ENCODE measurements at regions not wholly inside any gene's neighbourhood (a gene's known extent, or its start where the extent isn't known, plus 50 kb on each side); places are given as distances from the start of the nearest gene placed in this dataset.

DNA sequence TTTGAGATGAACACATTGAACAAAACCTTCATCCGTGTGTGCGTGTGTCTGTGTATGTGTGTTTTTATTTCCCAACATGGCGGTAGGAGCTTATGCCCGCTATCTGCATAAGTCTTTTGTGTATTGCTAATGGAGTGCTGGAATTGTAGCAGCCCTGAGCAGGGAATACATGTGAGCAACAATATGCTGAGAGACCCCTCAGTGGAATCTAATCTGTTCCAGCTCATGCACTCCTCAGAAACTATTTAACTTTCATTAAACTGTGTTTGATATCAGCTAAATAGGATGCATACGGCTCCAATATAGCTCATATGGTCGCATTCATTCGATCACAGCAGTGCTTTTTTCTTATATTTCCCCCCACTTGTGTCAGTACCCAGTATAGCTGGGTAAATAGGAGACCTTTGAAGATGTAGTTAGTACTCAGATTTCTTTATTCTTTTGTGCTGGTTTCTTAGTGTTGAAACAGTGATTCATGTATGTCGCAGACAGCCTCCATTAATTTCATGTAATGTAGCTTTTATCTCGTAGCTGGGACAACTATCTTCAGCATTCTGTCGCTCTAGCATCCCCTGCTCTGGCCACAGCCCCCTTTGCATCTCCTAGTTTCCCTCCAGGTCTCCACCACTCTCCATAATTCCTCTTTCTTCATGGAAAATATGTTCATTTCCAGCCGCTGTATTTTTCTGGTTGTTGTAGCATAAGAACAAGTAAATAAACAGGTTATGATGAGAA lies 891.2 kb downstream of the BCL11A start:
- DNase-seq, result no peak
- Mint-ChIP-seq H3K27me3 (ENCODE audit: low read depth) (no peaks in the 10 kb centered on the region), H3K4me3 (no peak overlapping the region), H3K4me1 (ENCODE audit: low read depth) (no peaks in the 10 kb centered on the region), H3K36me3 (ENCODE audit: insufficient read depth) (no peaks in the 10 kb centered on the region), H3K9me3 (no peaks in the 10 kb centered on the region)
- ATAC-seq, result no peak

- no peaks in the 10 kb centered on the region for H3K4me1 Mint-ChIP-seq (ENCODE audit: low read depth)
- no peak overlapping the region for H3K4me3 Mint-ChIP-seq
- no peaks in the 10 kb centered on the region for H3K36me3 Mint-ChIP-seq (ENCODE audit: insufficient read depth)
- no peaks in the 10 kb centered on the region for H3K27me3 Mint-ChIP-seq (ENCODE audit: low read depth)
- no peak for DNase-seq
- ATAC-seq, result no peak
- no peaks in the 10 kb centered on the region for H3K9me3 Mint-ChIP-seq
These were observed 893.2 kb downstream of the BCL11A start for GRCh38 chr2:59660262-59660661.

DNA sequence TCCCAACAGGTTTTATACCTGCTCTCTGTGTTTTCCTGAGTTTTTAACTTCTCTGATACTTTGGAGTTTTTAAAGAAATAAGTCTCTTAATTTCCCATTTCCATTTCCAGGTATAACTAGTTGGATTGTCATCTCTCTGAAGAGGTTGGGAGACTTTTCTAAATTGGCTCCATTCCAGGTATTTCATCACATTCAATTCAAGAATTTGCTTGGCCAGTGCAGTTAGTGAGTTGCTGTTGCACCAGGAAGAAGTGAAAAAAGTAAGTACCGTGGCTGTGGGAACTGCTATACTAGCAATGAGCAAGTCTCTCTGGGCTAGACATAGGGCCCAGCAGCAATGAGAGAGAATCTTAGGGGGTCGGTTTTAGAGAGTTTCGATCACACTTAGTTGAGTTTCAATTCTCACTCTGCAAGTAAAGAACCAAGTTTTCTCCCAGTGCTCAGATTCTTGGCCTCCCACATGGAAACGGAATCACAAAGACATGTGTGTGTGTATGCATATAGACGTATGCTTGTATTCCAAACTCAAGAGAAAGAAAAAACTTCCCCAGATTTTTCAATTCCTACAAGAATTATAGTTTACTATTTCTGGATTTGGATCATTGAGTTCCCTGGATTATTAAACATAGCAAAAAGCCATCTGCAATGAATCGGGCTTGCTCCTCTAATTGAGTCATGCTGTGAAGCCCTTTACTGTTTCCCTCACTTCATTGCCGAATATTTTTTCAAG lies 894.4 kb downstream of the BCL11A start:
- Mint-ChIP-seq H3K27me3 (ENCODE audit: low read depth) (no peaks in the 10 kb centered on the region), H3K36me3 (ENCODE audit: insufficient read depth) (no peaks in the 10 kb centered on the region), H3K4me1 (ENCODE audit: low read depth) (no peaks in the 10 kb centered on the region), H3K4me3 (no peak overlapping the region), H3K9me3 (no peaks in the 10 kb centered on the region)
- ATAC-seq, result no peak
- DNase-seq, result no peak

- Mint-ChIP-seq H3K9me3 (no peaks in the 10 kb centered on the region), H3K4me3 (no peak overlapping the region), H3K36me3 (ENCODE audit: insufficient read depth) (no peaks in the 10 kb centered on the region), H3K27me3 (ENCODE audit: low read depth) (no peaks in the 10 kb centered on the region), H3K4me1 (ENCODE audit: low read depth) (no peaks in the 10 kb centered on the region)
- DNase-seq, result no peak
- ATAC-seq, result no peak
These were observed 897.6 kb downstream of the BCL11A start for GRCh38 chr2:59655809-59656208.

DNA sequence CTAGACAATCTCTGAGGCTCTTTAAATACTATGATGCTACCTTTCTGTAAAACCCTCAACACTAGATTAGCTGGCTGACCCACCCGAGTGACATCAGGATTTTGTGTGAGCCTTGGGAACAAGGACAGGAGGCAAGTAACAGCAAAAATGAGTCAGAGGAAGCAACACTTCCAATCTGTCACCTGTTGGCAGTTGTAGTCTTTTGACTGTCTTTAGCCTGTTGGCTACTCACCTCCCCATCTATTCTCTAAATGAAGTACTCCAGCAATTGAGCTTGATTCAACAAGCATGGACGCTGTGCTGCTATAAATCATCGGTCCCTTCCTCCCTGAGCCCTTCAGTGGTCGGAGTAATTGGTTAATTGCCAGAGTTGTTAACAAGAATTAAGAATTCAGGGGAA lies 898.7 kb downstream of the BCL11A start:
- no peak for DNase-seq
- H3K27me3 Mint-ChIP-seq (ENCODE audit: low read depth), result no peaks in the 10 kb centered on the region
- H3K4me3 Mint-ChIP-seq, result no peak overlapping the region
- no peaks in the 10 kb centered on the region for H3K36me3 Mint-ChIP-seq (ENCODE audit: insufficient read depth)
- no peaks in the 10 kb centered on the region for H3K4me1 Mint-ChIP-seq (ENCODE audit: low read depth)
- H3K9me3 Mint-ChIP-seq, result no peaks in the 10 kb centered on the region
- ATAC-seq, result no peak

DNA sequence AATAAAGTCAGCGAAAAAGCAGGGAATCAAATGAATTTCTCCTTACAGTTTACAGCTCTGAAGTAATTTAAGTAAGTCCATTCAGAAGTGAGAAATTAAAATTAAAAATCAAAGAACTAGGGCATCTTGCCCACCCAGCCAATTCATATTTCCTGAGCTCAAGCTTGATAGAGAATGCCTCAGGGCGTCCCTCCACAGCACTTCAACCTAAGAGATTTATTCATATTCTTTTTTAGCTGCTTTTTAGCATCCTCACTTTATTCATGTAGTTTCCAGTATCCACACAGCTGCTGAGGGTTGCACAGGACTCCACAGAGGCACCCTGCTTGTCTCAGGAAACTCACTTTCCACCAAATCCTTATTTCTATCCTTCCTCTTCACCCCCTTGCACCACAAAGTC lies 900.3 kb downstream of the BCL11A start:
- ATAC-seq, result no peak

GRCh38 chr2:59630789-59631188 lies 922.7 kb downstream of the BCL11A start:
- no peaks in the 10 kb centered on the region for H3K27me3 Mint-ChIP-seq (ENCODE audit: low read depth)
- peaks cover 16% of the 10 kb centered on the region for H3K9me3 Mint-ChIP-seq

More for the DNA sequence above, 900.3 kb downstream of the BCL11A start:
- no peak for DNase-seq
- no peaks in the 10 kb centered on the region for H3K27me3 Mint-ChIP-seq (ENCODE audit: low read depth)
- H3K36me3 Mint-ChIP-seq (ENCODE audit: insufficient read depth), result no peaks in the 10 kb centered on the region
- H3K4me3 Mint-ChIP-seq, result no peak overlapping the region
- H3K9me3 Mint-ChIP-seq, result no peaks in the 10 kb centered on the region
- no peaks in the 10 kb centered on the region for H3K4me1 Mint-ChIP-seq (ENCODE audit: low read depth)

GRCh38 chr2:59627599-59627998 lies 925.9 kb downstream of the BCL11A start:
- no peak overlapping the region for H3K4me3 Mint-ChIP-seq
- H3K4me1 Mint-ChIP-seq (ENCODE audit: low read depth), result no peaks in the 10 kb centered on the region
- peaks cover 16% of the 10 kb centered on the region for H3K9me3 Mint-ChIP-seq
- DNase-seq (no peak), ATAC-seq (no peak)
- no peaks in the 10 kb centered on the region for H3K27me3 Mint-ChIP-seq (ENCODE audit: low read depth)
- no peaks in the 10 kb centered on the region for H3K36me3 Mint-ChIP-seq (ENCODE audit: insufficient read depth)

More at GRCh38 chr2:59630789-59631188, 922.7 kb downstream of the BCL11A start:
- Mint-ChIP-seq H3K4me3 (no peak overlapping the region), H3K4me1 (ENCODE audit: low read depth) (no peaks in the 10 kb centered on the region), H3K36me3 (ENCODE audit: insufficient read depth) (no peaks in the 10 kb centered on the region)
- DNase-seq, result no peak
- no peak for ATAC-seq

DNA sequence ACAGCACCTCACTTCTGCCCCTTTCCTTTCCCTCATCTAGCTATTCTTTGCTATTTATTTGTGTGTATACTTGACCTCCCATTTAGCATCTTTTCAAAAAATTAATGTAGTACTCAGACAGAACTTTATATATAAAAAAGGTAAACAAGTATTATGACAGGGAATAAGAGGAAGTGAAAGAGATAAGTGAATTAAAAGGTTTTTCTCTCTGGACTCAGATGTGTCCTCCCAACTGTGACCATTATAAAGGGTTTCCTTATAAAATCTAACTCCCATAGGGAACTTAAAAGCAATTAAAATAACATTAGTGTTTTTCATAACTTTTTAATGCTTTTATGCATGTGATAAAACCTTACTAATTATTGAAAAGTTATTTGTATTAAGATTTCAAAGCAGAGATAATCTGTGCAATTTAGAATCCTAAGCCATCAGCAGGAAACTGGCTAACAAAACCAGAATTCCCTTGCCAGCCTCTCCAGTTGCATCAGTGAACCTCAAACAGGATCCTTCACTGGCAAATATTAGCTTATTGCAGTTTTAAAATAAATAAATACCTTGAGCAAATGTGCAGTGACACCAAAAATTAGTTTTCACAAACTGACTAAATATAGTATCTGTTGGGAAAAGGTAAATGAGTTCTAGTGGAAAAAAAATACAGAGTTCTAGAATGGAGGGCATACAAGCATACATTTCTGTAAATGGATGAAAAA lies 930.7 kb downstream of the BCL11A start:
- Mint-ChIP-seq H3K9me3 (peaks cover 6% of the 10 kb centered on the region), H3K4me3 (no peak overlapping the region), H3K27me3 (ENCODE audit: low read depth) (no peaks in the 10 kb centered on the region), H3K4me1 (ENCODE audit: low read depth) (no peaks in the 10 kb centered on the region), H3K36me3 (ENCODE audit: insufficient read depth) (no peaks in the 10 kb centered on the region)
- ATAC-seq, result no peak
- no peak for DNase-seq

GRCh38 chr2:59604123-59604522 lies 949.3 kb downstream of the BCL11A start:
- Mint-ChIP-seq H3K36me3 (ENCODE audit: insufficient read depth) (no peaks in the 10 kb centered on the region), H3K4me1 (ENCODE audit: low read depth) (no peaks in the 10 kb centered on the region), H3K9me3 (peaks cover 4% of the 10 kb centered on the region), H3K27me3 (ENCODE audit: low read depth) (no peaks in the 10 kb centered on the region), H3K4me3 (no peak overlapping the region)
- no peak for DNase-seq
- ATAC-seq, result no peak

DNA sequence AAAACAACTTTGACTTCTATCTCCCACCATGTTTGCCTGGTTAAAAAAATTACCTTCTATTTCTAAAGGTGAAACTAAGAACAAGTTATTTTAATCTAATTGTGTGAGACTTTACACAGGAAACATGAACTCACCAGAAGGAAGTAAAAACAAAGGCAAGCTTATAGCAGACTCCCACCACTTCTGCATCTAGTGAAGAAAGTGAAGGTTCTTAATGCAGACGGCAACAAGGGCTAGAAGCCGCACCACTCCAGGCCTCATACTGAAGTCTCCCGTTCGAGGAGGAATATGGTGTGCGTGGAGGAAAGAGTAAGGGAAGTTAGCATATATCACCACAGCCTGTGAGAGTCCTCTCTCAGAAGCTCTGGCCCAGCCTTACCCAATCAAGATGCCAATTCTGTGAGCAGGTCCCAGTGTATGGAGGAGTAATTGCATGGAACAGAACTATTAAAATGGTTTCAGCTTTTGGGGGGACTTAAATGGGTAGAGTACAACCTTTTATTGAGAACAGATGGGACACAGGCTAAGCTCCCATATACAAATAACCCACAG lies 958.7 kb downstream of the BCL11A start:
- Mint-ChIP-seq H3K9me3 (peaks cover 4% of the 10 kb centered on the region), H3K4me1 (ENCODE audit: low read depth) (no peaks in the 10 kb centered on the region), H3K4me3 (no peak overlapping the region), H3K36me3 (ENCODE audit: insufficient read depth) (no peaks in the 10 kb centered on the region), H3K27me3 (ENCODE audit: low read depth) (no peaks in the 10 kb centered on the region)
- DNase-seq (no peak), ATAC-seq (no peak)

- no peaks in the 10 kb centered on the region for H3K27me3 Mint-ChIP-seq (ENCODE audit: low read depth)
- ATAC-seq (no peak), DNase-seq (no peak)
- H3K36me3 Mint-ChIP-seq (ENCODE audit: insufficient read depth), result no peaks in the 10 kb centered on the region
- H3K4me1 Mint-ChIP-seq (ENCODE audit: low read depth), result no peaks in the 10 kb centered on the region
- H3K9me3 Mint-ChIP-seq, result no peaks in the 10 kb centered on the region
- H3K4me3 Mint-ChIP-seq, result no peak overlapping the region
These were observed 962.7 kb downstream of the BCL11A start for GRCh38 chr2:59590798-59591197.

DNA sequence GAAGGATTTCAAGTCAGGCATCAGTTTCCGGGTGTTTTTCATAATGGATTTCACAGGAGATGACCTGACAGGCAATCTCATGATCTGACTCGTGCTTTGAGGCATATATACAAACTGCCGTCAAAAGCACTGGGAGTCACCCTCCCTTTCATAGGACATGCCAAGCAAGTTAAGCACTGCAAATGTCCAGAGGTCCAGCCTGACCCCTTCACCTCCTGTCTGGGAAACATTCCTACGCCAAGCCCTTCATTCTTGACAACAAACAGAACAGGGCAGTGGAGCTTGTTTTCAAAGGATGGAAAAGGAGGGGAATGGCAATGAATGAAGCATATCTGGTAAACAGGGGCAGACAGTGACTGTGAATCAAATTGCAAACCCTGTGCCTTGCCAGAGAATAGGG lies 963.6 kb downstream of the BCL11A start:
- no peak overlapping the region for H3K4me3 Mint-ChIP-seq
- no peak for ATAC-seq
- DNase-seq, result no peak
- H3K9me3 Mint-ChIP-seq, result no peaks in the 10 kb centered on the region
- H3K27me3 Mint-ChIP-seq (ENCODE audit: low read depth), result no peaks in the 10 kb centered on the region
- H3K4me1 Mint-ChIP-seq (ENCODE audit: low read depth), result no peaks in the 10 kb centered on the region
- H3K36me3 Mint-ChIP-seq (ENCODE audit: insufficient read depth), result no peaks in the 10 kb centered on the region

DNA sequence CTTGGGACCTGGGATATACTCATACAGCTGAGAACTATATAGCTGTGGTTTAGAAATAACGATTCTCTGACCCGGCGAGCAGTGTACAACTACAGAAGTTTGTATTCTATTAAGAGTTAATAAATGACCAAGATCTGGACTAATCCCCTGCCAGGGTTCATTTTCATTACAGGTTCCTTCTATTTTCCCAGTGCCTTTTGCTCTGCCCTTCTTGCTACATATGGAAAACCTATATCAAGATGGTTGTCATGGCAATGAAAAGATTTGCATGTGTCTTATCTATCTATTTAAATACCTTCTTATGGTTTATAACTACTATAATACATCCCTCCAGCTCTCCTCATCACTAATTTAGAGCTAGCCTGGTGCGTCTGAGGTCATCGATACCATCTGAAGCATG lies 965.2 kb downstream of the BCL11A start:
- no peak for ATAC-seq
- no peaks in the 10 kb centered on the region for H3K9me3 Mint-ChIP-seq
- H3K27me3 Mint-ChIP-seq (ENCODE audit: low read depth), result no peaks in the 10 kb centered on the region
- no peak for DNase-seq
- no peaks in the 10 kb centered on the region for H3K4me1 Mint-ChIP-seq (ENCODE audit: low read depth)
- H3K36me3 Mint-ChIP-seq (ENCODE audit: insufficient read depth), result no peaks in the 10 kb centered on the region
- H3K4me3 Mint-ChIP-seq, result no peak overlapping the region

Data from activated T-cell treated with anti-CD3 and anti-CD28 coated beads, Interleukin-2, amount 50 U/mL, for 4 hours (primary cell).